ENCODE measurements at regions not wholly inside any gene's neighbourhood (a gene's known extent, or its start where the extent isn't known, plus 50 kb on each side); places are given as distances from the start of the nearest gene placed in this dataset.

- TF ChIP-seq ZNF646 (CRISPR knock-in tag; IDR thresholded peaks at IDR 0.05) (no peak), HMG20A (CRISPR knock-in tag; IDR thresholded peaks at IDR 0.05; ENCODE audit: borderline replicate concordance) (no peak), ZNF766 (CRISPR knock-in tag; IDR thresholded peaks at IDR 0.05; ENCODE audit: borderline replicate concordance) (no peak), ZMYM3 (CRISPR knock-in tag; IDR thresholded peaks at IDR 0.05) (no peak), ZNF572 (CRISPR knock-in tag; IDR thresholded peaks at IDR 0.05) (no peak), THAP11 (CRISPR knock-in tag; IDR thresholded peaks at IDR 0.05) (no peak), ZBTB49 (CRISPR knock-in tag; IDR thresholded peaks at IDR 0.05; ENCODE audit: borderline replicate concordance) (no peak), KLF15 (CRISPR knock-in tag; IDR thresholded peaks at IDR 0.05; ENCODE audit: borderline replicate concordance) (no peak), ZNF496 (CRISPR knock-in tag; IDR thresholded peaks at IDR 0.05; ENCODE audit: insufficient replicate concordance) (no peak), SNAPC4 (CRISPR knock-in tag; IDR thresholded peaks at IDR 0.05) (no peak), ZNF850 (CRISPR knock-in tag; conservative IDR thresholded peaks at IDR 0.05) (no peak), NFKB2 (CRISPR knock-in tag; IDR thresholded peaks at IDR 0.05; ENCODE audit: borderline replicate concordance) (no peak), GMEB2 (CRISPR knock-in tag; IDR thresholded peaks at IDR 0.05; ENCODE audit: low read depth) (no peak)
Observed at GRCh38 chr2:217588266-217588665, 414.5 kb downstream of the TNS1 start (continued).
